Occipital lobe (tissue), 1 donor: ENCODE measurements at regions not wholly inside any gene's neighbourhood (a gene's known extent, or its start where the extent isn't known, plus 50 kb on each side); places are given as distances from the start of the nearest gene placed in this dataset.

Source experiments
- DNase-seq: peaks from one replicate; lab custom pipeline; 2025; lab: John Stamatoyannopoulos, UW

GRCh38 chr5:6914347-6914746 is 201.1 kb downstream of the TENT4A start:
- no peak for DNase-seq

GRCh38 chr5:6915574-6915973 is 202.3 kb downstream of the TENT4A start:
- no peak for DNase-seq

- DNase-seq: no peak
Observed at GRCh38 chr5:6918255-6918654, 205.0 kb downstream of the TENT4A start.

- DNase-seq: no peak
Observed at GRCh38 chr5:6920628-6921256, 207.5 kb downstream of the TENT4A start.

GRCh38 chr5:6926491-6927038 is 213.3 kb downstream of the TENT4A start:
- DNase-seq: no peak

- DNase-seq: no peak
Observed at GRCh38 chr5:6936031-6936430, 222.8 kb downstream of the TENT4A start.

- no peak for DNase-seq
Observed at GRCh38 chr5:6937677-6938076, 224.4 kb downstream of the TENT4A start.

- DNase-seq: no peak
Observed at GRCh38 chr5:6941631-6942030, 228.4 kb downstream of the TENT4A start.

- DNase-seq: no peak
Observed at GRCh38 chr5:6943197-6944112, 230.2 kb downstream of the TENT4A start.

- DNase-seq: no peak
Observed at GRCh38 chr5:6948562-6948961, 235.3 kb downstream of the TENT4A start.

GRCh38 chr5:6949230-6949629 is 236.0 kb downstream of the TENT4A start:
- no peak for DNase-seq

- DNase-seq: no peak
Observed at GRCh38 chr5:6950250-6950649, 237.0 kb downstream of the TENT4A start.

GRCh38 chr5:6950860-6951259 is 237.6 kb downstream of the TENT4A start:
- no peak for DNase-seq

GRCh38 chr5:6961123-6961522 is 247.9 kb downstream of the TENT4A start:
- DNase-seq: no peak

GRCh38 chr5:6961837-6962635 is 248.8 kb downstream of the TENT4A start:
- DNase-seq: no peak

GRCh38 chr5:6976971-6977370 is 263.7 kb downstream of the TENT4A start:
- no peak for DNase-seq

- no peak for DNase-seq
Observed at GRCh38 chr5:6979061-6979460, 265.8 kb downstream of the TENT4A start.

GRCh38 chr5:6989230-6989629 is 276.0 kb downstream of the TENT4A start:
- DNase-seq: no peak

GRCh38 chr5:6994097-6994496 is 280.9 kb downstream of the TENT4A start:
- DNase-seq: no peak

- DNase-seq: no peak
Observed at GRCh38 chr5:6995115-6995514, 281.9 kb downstream of the TENT4A start.

GRCh38 chr5:7000310-7000709 is 287.1 kb downstream of the TENT4A start:
- no peak for DNase-seq

GRCh38 chr5:7010591-7010990 is 297.4 kb downstream of the TENT4A start:
- no peak for DNase-seq
